Esophagus squamous epithelium (tissue), 5 donors: ENCODE measurements at regions not wholly inside any gene's neighbourhood (a gene's known extent, or its start where the extent isn't known, plus 50 kb on each side); places are given as distances from the start of the nearest gene placed in this dataset.

Experiments used
- DNase-seq: peaks from one replicate; lab custom pipeline; 2025; lab: John Stamatoyannopoulos, UW
- H3K27ac ChIP-seq, 4 donors: fragments of 200-600 bp; sonication (generic); one replicate each; pipeline ENCODE4 v1.5.1; 2016 to 2019; ENCODE audit warnings: mild to moderate bottlenecking in 1 of 4
- H3K27me3 ChIP-seq, 4 donors: fragments of 200-600 bp; sonication (generic); 1 replicate in 3 of 4; 2 replicates in 1 of 4; pipeline versions ENCODE4 v1.5.1 to v1.6.0; 2017 to 2021; ENCODE audit warnings: antibody characterized with exemption in 1 of 4
- H3K36me3 ChIP-seq, 3 donors: fragments of 200-600 bp; sonication (generic); one replicate each; pipeline ENCODE4 v1.5.1; 2016 to 2019
- H3K4me1 ChIP-seq, 3 donors: fragments of 200-600 bp; sonication (generic); one replicate each; pipeline ENCODE4 v1.5.1; 2017 to 2019
- H3K4me3 ChIP-seq, 4 donors: fragments of 200-600 bp; sonication (generic); 1 replicate in 3 of 4; 2 replicates in 1 of 4; pipeline ENCODE4 v1.5.1; 2016 to 2019; ENCODE audit warnings: mild to moderate bottlenecking in 2 of 4, moderate library complexity in 1 of 4
- H3K9me3 ChIP-seq, 3 donors: fragments of 200-600 bp; sonication (generic); one replicate each; pipeline ENCODE4 v1.5.1; 2016 to 2019
- CTCF ChIP-seq, 6 experiments: fragments of 450-650 bp in 4 of 6; fragments of 200-600 bp in 2 of 6; sonication (generic) in 2 of 6; IDR thresholded peaks; one replicate each; pipeline ENCODE4 v1.5.1; 2016 to 2019; ENCODE audit warnings: antibody characterized with exemption in 6 of 6, mild to moderate bottlenecking in 4 of 6, moderate library complexity in 4 of 6
- POLR2A ChIP-seq, 4 donors: fragments of 450-650 bp; IDR thresholded peaks; one replicate each; pipeline ENCODE4 v1.6.1; 2017; ENCODE audit warnings: antibody characterized with exemption in 4 of 4, mild to moderate bottlenecking in 4 of 4, moderate library complexity in 3 of 4
- WGBS, 2 donors: methylation state at CpG; one replicate each; pipeline ENCODE4 v1.1.5; 2018; 5-methylcytosine and 5-hydroxymethylcytosine counted together
- intact Hi-C: fragments of 100-400 bp; cut with DNase I; formaldehyde crosslinking; loops from one replicate; pipeline ENCODE4 v1.15.0; 2022
- donor health status: DM: yes; HTN: yes; CAD: no.

DNA sequence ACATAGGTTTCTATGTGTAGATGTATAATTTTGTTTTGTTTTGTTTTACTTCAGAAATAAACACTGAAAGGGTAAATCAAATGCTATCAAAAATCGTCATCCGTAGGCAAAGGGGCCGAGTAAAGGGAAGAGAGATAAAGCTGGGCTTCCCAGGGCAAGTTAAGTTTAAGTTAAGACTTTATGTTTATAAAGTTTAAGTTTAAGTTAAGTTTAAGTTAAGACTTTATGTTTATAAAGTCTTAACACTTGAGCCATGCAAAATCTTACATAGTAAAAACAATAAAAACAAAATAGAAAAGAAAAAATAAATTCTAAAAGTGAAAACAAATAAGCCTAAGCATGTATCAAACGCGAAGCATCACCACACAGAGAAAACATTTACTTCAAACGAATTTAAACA lies 216.1 kb upstream of the SYNDIG1 start:
- intact Hi-C loops = no loop called here
- peaks cover 0 to 5% (median 0%) of the 10 kb centered on the region in 4 donors for H3K27me3 ChIP-seq

DNA sequence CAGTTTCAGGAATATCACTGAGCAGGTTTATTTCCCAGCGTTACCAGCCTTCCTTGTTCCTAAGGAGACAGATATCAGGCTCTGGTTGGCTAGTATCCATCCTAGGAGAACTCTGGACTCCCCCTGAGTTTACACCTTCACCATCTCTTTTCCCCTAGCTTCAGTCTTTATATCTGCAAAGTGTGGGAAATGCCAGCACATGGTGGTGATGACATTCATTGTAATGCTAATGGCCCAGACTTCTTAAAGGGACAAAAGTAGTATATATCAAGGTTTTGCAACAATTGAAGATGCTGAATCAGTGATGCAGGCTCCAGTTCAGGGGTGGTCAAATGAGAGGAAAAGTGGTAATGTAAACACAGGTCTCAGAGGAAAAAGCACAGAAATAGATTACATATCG lies 224.3 kb upstream of the SYNDIG1 start:
- no peaks in the 10 kb centered on the region for H3K36me3 ChIP-seq
- intact Hi-C loops = no loop called here
- WGBS, 2 donors = 58 to 64% methylated on average over 2 of the region's 2 CpGs
- no peaks in the 10 kb centered on the region for H3K9me3 ChIP-seq
- no peak for DNase-seq
- TF ChIP-seq POLR2A (IDR thresholded peaks at IDR 0.05) = no peak
- no peak for TF ChIP-seq CTCF (IDR thresholded peaks at IDR 0.05)
- no peak overlapping the region for H3K27ac ChIP-seq
- H3K4me1 ChIP-seq = no peaks in the 10 kb centered on the region
- H3K27me3 ChIP-seq = peaks cover 0 to 5% (median 0%) of the 10 kb centered on the region in 4 donors
- no peak overlapping the region for H3K4me3 ChIP-seq

More for the DNA sequence above, 216.1 kb upstream of the SYNDIG1 start:
- TF ChIP-seq POLR2A (IDR thresholded peaks at IDR 0.05) = no peak
- TF ChIP-seq CTCF (IDR thresholded peaks at IDR 0.05) = no peak
- 64 to 67% methylated on average over 6 of the region's 6 CpGs for WGBS, 2 donors
- no peaks in the 10 kb centered on the region for H3K9me3 ChIP-seq
- DNase-seq = no peak
- no peaks in the 10 kb centered on the region for H3K4me1 ChIP-seq
- H3K27ac ChIP-seq = no peak overlapping the region
- no peaks in the 10 kb centered on the region for H3K36me3 ChIP-seq
- no peak overlapping the region for H3K4me3 ChIP-seq

DNA sequence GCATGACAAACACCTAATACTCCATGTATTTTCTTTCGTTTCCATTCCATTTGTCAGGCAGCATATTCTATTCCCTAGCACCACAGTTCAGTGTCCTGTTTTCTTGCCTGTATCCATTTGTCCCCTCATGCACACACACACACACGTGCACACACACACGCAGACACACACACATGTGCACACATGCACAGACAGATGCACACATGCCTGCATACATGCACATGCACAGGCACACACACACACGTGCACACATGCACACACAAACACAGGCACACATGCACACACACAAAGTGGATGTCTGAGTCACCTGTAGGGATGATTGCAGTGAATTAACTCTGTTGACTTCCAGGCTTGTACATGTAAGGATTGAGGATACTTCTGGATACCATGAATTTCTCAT lies 226.7 kb upstream of the SYNDIG1 start:
- H3K4me3 ChIP-seq = no peak overlapping the region
- TF ChIP-seq POLR2A (IDR thresholded peaks at IDR 0.05) (no peak), CTCF (IDR thresholded peaks at IDR 0.05) (no peak)
- H3K27me3 ChIP-seq = no peaks in the 10 kb centered on the region
- no peak overlapping the region for H3K27ac ChIP-seq
- H3K4me1 ChIP-seq = no peaks in the 10 kb centered on the region
- 70 to 81% methylated on average over 4 of the region's 4 CpGs for WGBS, 2 donors
- no peaks in the 10 kb centered on the region for H3K36me3 ChIP-seq
- no peaks in the 10 kb centered on the region for H3K9me3 ChIP-seq
- no peak for DNase-seq
- intact Hi-C loops = no loop called here

- intact Hi-C loops = no loop called here
Measured at GRCh38 chr20:24241466-24241865, 228.0 kb upstream of the SYNDIG1 start.

GRCh38 chr20:24236963-24237362 lies 232.5 kb upstream of the SYNDIG1 start:
- 65 to 74% methylated on average over 3 of the region's 3 CpGs for WGBS, 2 donors
- Histone ChIP-seq H3K4me3 (no peak overlapping the region), H3K9me3 (no peaks in the 10 kb centered on the region), H3K27me3 (no peaks in the 10 kb centered on the region), H3K27ac (no peak overlapping the region), H3K4me1 (no peaks in the 10 kb centered on the region), H3K36me3 (no peaks in the 10 kb centered on the region)
- DNase-seq = no peak
- intact Hi-C loops = no loop called here
- TF ChIP-seq POLR2A (IDR thresholded peaks at IDR 0.05) (no peak), CTCF (IDR thresholded peaks at IDR 0.05) (no peak)

More at GRCh38 chr20:24241466-24241865, 228.0 kb upstream of the SYNDIG1 start:
- TF ChIP-seq CTCF (IDR thresholded peaks at IDR 0.05) (no peak), POLR2A (IDR thresholded peaks at IDR 0.05) (no peak)
- Histone ChIP-seq H3K4me3 (no peak overlapping the region), H3K4me1 (no peaks in the 10 kb centered on the region), H3K27ac (no peak overlapping the region), H3K27me3 (no peaks in the 10 kb centered on the region), H3K36me3 (no peaks in the 10 kb centered on the region), H3K9me3 (no peaks in the 10 kb centered on the region)
- no peak for DNase-seq
- WGBS, 2 donors = 80 to 88% methylated on average over 3 to 5 of the region's 7 CpGs
